Activated naive CD8-positive, alpha-beta T cell treated with anti-CD3 and anti-CD28 coated beads, Interleukin-2, amount 10 ng/mL, durations not matched to agents 7 days and 5 days (primary cell): ENCODE measurements at regions not wholly inside any gene's neighbourhood (a gene's known extent, or its start where the extent isn't known, plus 50 kb on each side); places are given as distances from the start of the nearest gene placed in this dataset.
"Not testable (repeated sequence)": the region's sequence is repeated elsewhere in the genome, so short reads cannot be mapped to it uniquely, and the experiment has no call there.

ENCODE experiments used
- ATAC-seq: fragments of 150-1000 bp; cut with Tn5 transposase; one replicate; pipeline ENCODE4 v1.10.0; 2021; ENCODE audit warnings: low read depth, moderate library complexity
- POLR2A ChIA-PET: fragments of 350-600 bp; sonication (Branson Sonifier 250); formaldehyde crosslinking; loops from one replicate; lab custom pipeline; 2021; ENCODE audit warnings: antibody characterized with exemption; lab: Charles Lee
- DNase-seq: peaks from one replicate; pipeline ENCODE4 v3.0.0; 2021
- H3K27ac Mint-ChIP-seq: one replicate; pipeline ENCODE4 v1.8.0; 2022; ENCODE audit warnings: mild to moderate bottlenecking, mixed read lengths
- H3K27me3 Mint-ChIP-seq: one replicate; pipeline ENCODE4 v1.8.0; 2022; ENCODE audit warnings: mild to moderate bottlenecking, moderate library complexity, mixed read lengths
- H3K36me3 Mint-ChIP-seq: one replicate; pipeline ENCODE4 v1.8.0; 2021; ENCODE audit warnings: mild to moderate bottlenecking, mixed read lengths
- H3K4me1 Mint-ChIP-seq: one replicate; pipeline ENCODE4 v1.8.0; 2021; ENCODE audit warnings: mixed read lengths
- H3K4me3 Mint-ChIP-seq: one replicate; pipeline ENCODE4 v1.8.0; 2022; ENCODE audit warnings: mild to moderate bottlenecking, moderate library complexity, mixed read lengths
- H3K9me3 Mint-ChIP-seq: one replicate; pipeline ENCODE4 v1.8.0; 2021; ENCODE audit warnings: mixed read lengths

- Mint-ChIP-seq H3K4me3 (no peak overlapping the region), H3K27me3 (no peaks in the 10 kb centered on the region), H3K4me1 (peaks cover 12% of the 10 kb centered on the region), H3K27ac (no peak overlapping the region), H3K9me3 (peaks cover 4% of the 10 kb centered on the region), H3K36me3 (peaks cover 2% of the 10 kb centered on the region)
- DNase-seq, result no peak
- POLR2A ChIA-PET, result no interaction called here
- ATAC-seq, result peak; percentile 26
Measured at GRCh38 chr4:152063621-152064240, 302.9 kb upstream of the GATB start.

- H3K4me3 Mint-ChIP-seq, result no peak overlapping the region
- H3K36me3 Mint-ChIP-seq, result peaks cover 4% of the 10 kb centered on the region
- POLR2A ChIA-PET, result no interaction called here
- peaks cover 9% of the 10 kb centered on the region for H3K9me3 Mint-ChIP-seq
- ATAC-seq (no peak), DNase-seq (no peak)
- no peak overlapping the region for H3K27ac Mint-ChIP-seq
- H3K27me3 Mint-ChIP-seq, result no peaks in the 10 kb centered on the region
- H3K4me1 Mint-ChIP-seq, result peaks cover 6% of the 10 kb centered on the region
Measured at GRCh38 chr4:152062936-152063620, 302.3 kb upstream of the GATB start.

DNA sequence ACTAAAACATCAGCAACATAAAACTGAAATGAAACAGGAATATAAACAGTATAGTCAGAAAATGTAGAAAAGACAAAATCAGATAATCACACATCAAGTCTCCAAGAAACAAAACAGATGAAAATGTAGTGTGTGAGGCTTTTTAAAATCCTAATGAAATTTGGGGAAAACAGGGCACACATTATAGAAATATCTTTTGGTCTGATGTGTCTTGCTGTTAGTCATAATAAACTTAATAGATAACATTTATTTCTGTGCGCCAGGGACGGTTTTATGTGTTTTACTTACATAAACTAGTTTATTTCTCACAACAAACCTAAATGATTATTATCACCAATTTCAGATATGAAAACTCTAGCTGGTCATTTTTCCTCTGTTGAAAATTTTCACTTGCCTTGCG is 293.9 kb upstream of the GATB start:
- Mint-ChIP-seq H3K27ac (no peak overlapping the region), H3K4me3 (no peak overlapping the region), H3K27me3 (peaks cover 2% of the 10 kb centered on the region), H3K9me3 (peaks cover 14% of the 10 kb centered on the region), H3K4me1 (peaks cover 5% of the 10 kb centered on the region), H3K36me3 (peaks cover 6% of the 10 kb centered on the region)
- DNase-seq (no peak), ATAC-seq (no peak)
- POLR2A ChIA-PET, result interaction anchor here (0.6 kb wide), 1 partner anchor 185 kb away, joined by 3 read pairs; no protein-coding TSS in a partner anchor

GRCh38 chr4:152052451-152053057 is 291.7 kb upstream of the GATB start:
- Mint-ChIP-seq H3K9me3 (peaks cover 8% of the 10 kb centered on the region), H3K4me1 (peaks cover 5% of the 10 kb centered on the region), H3K27me3 (peaks cover 2% of the 10 kb centered on the region), H3K27ac (no peak overlapping the region), H3K4me3 (no peak overlapping the region), H3K36me3 (peaks cover 2% of the 10 kb centered on the region)
- ATAC-seq (no peak), DNase-seq (no peak)
- POLR2A ChIA-PET, result interaction anchor here (0.6 kb wide), 1 partner anchor 49 kb away, joined by 5 read pairs; no protein-coding TSS in a partner anchor

DNA sequence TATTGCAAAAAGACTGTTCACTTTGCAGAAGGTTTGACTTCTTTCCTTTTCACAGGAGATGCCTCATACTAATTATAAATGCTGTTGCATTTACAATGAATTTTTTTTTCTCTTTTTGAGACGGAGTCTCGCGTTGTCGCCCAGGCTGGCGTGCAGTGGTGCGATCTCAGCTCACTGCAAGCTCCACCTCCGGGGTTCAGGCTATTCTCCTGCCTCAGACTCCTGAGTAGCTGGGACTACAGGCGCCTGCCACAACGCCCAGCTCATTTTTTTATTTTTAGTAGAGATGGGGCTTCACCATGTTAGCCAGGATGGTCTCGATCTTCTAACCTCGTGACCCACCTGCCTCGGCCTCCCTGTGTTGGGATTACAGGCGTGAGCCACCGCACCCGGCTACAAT is 290.5 kb upstream of the GATB start:
- POLR2A ChIA-PET, result not testable (repeated sequence)

DNA sequence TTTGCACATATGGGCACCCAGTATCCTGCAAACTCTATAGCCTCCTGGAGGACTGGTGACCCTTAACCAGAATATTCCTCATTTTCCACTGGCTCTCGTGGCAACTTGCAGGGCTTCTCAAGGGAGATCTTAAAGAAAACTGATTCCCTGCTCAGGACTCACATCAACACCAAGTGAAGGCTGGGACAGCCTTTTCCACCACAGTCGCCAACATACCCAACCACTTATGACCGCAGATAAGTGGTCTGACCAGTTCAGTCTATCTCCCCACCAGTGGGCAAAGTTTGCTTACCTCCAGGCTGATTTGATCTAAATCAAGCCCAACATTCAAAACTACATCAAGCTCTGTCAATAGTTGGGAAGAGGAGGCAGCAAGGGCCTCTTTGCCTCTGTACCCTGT is 289.3 kb upstream of the GATB start:
- no peak for DNase-seq
- Mint-ChIP-seq H3K9me3 (peaks cover 2% of the 10 kb centered on the region), H3K27me3 (no peaks in the 10 kb centered on the region), H3K36me3 (no peaks in the 10 kb centered on the region), H3K4me1 (peaks cover 5% of the 10 kb centered on the region), H3K4me3 (no peak overlapping the region), H3K27ac (no peak overlapping the region)
- POLR2A ChIA-PET, result interaction anchor here (0.6 kb wide), 1 partner anchor 11 kb away, joined by 3 read pairs; no protein-coding TSS in a partner anchor
- no peak for ATAC-seq

More for the DNA sequence above, 290.5 kb upstream of the GATB start:
- not testable (repeated sequence) for H3K4me1 Mint-ChIP-seq, H3K9me3 Mint-ChIP-seq, H3K36me3 Mint-ChIP-seq, H3K4me3 Mint-ChIP-seq, DNase-seq, H3K27me3 Mint-ChIP-seq, ATAC-seq, H3K27ac Mint-ChIP-seq

DNA sequence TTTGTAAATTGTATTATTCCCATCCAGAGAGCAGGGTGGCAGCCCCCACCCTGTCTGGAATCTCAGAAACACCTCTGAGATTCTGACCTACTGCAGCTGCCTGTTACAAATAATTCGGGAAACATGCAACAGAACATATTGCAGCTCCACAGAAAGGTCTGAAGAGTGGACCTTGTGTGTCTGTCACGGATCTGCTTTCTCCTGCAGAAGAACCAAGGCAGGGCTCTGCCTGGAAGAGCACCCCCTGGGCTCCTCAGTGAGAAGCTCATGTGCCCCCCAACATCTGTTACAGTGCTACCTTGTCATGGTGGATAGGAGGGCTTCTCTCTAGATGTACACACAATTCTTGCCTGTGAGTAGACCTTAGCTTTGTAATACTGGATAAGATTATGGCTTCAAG is 286.6 kb upstream of the GATB start:
- Mint-ChIP-seq H3K4me3 (no peak overlapping the region), H3K36me3 (peaks cover 7% of the 10 kb centered on the region), H3K27me3 (no peaks in the 10 kb centered on the region), H3K27ac (no peak overlapping the region), H3K4me1 (peaks cover 1% of the 10 kb centered on the region), H3K9me3 (peaks cover 17% of the 10 kb centered on the region)
- POLR2A ChIA-PET, result no interaction called here
- DNase-seq, result no peak
- no peak for ATAC-seq

GRCh38 chr4:152045807-152046571 is 285.2 kb upstream of the GATB start:
- no peaks in the 10 kb centered on the region for H3K27me3 Mint-ChIP-seq
- no peak overlapping the region for H3K4me3 Mint-ChIP-seq
- peaks cover 7% of the 10 kb centered on the region for H3K36me3 Mint-ChIP-seq
- peak; percentile 38 for DNase-seq
- POLR2A ChIA-PET, result no interaction called here
- H3K9me3 Mint-ChIP-seq, result peaks cover 17% of the 10 kb centered on the region
- no peak for ATAC-seq
- no peaks in the 10 kb centered on the region for H3K4me1 Mint-ChIP-seq
- no peak overlapping the region for H3K27ac Mint-ChIP-seq

- Mint-ChIP-seq H3K4me3 (no peak overlapping the region), H3K27me3 (no peaks in the 10 kb centered on the region), H3K27ac (no peak overlapping the region), H3K4me1 (no peaks in the 10 kb centered on the region), H3K36me3 (peaks cover 7% of the 10 kb centered on the region), H3K9me3 (peaks cover 17% of the 10 kb centered on the region)
- POLR2A ChIA-PET, result no interaction called here
- DNase-seq (no peak), ATAC-seq (no peak)
Measured at GRCh38 chr4:152045449-152045806, 284.6 kb upstream of the GATB start.

- Mint-ChIP-seq H3K4me3 (no peak overlapping the region), H3K9me3 (peaks cover 16% of the 10 kb centered on the region), H3K36me3 (peaks cover 7% of the 10 kb centered on the region), H3K27ac (no peak overlapping the region), H3K27me3 (no peaks in the 10 kb centered on the region), H3K4me1 (no peaks in the 10 kb centered on the region)
- POLR2A ChIA-PET, result no interaction called here
- no peak for DNase-seq
- no peak for ATAC-seq
Measured at GRCh38 chr4:152044331-152045036, 283.7 kb upstream of the GATB start.

DNA sequence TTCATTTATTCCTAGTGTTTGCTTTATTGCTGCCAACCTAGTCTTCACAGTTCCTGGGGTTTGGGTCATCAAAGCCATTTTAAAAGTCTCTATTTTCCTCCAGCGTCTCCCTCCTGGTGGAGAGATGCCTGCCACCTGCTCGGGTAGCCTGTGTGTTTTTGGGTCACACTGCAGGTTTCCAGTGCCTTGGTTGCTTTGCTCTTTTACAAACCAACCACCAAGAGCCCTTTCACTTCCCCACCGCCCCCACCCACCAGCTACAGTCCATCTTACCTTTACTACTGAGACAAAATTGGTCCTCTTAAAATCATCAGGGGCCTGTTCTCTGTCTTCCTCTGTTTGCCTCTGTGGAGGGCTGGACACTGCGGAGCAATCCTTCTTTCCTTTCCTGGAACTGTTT is 280.5 kb upstream of the GATB start:
- Mint-ChIP-seq H3K4me1 (no peaks in the 10 kb centered on the region), H3K4me3 (no peak overlapping the region), H3K27me3 (no peaks in the 10 kb centered on the region), H3K27ac (no peak overlapping the region), H3K36me3 (peaks cover 7% of the 10 kb centered on the region), H3K9me3 (peaks cover 15% of the 10 kb centered on the region)
- DNase-seq (no peak), ATAC-seq (no peak)
- POLR2A ChIA-PET, result no interaction called here

- H3K27ac Mint-ChIP-seq, result no peak overlapping the region
- ATAC-seq (no peak), DNase-seq (no peak)
- H3K4me3 Mint-ChIP-seq, result no peak overlapping the region
- H3K27me3 Mint-ChIP-seq, result no peaks in the 10 kb centered on the region
- H3K9me3 Mint-ChIP-seq, result peaks cover 16% of the 10 kb centered on the region
- POLR2A ChIA-PET, result interaction anchor here (0.8 kb wide), 1 partner anchor 11 kb away, joined by 3 read pairs; no protein-coding TSS in a partner anchor
- peaks cover 9% of the 10 kb centered on the region for H3K36me3 Mint-ChIP-seq
- no peaks in the 10 kb centered on the region for H3K4me1 Mint-ChIP-seq
Measured at GRCh38 chr4:152039691-152040090, 278.9 kb upstream of the GATB start.

DNA sequence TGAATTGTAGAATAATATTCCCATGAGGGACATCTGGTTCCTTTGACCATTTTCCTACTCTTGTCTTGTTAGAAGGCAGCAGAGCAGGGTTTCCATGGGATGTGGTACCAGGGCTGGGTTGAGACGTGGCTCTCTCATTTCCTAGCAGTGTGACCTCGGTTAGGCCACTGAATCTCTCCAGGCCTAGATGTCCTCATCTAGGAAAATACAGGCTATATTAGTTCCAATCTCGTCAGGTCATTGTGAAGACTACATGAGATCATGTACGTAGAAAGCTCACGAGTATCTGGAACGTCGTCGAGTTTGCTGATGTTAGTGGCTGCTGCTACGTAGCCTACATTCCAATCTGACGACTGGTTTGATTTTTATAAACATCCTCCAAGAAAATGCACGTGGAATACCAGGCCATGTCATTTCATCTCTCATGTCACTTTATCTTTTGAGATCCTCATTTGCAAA is 278.2 kb upstream of the GATB start:
- no peak overlapping the region for H3K4me3 Mint-ChIP-seq
- no peak for ATAC-seq

More for the DNA sequence above, 278.2 kb upstream of the GATB start:
- POLR2A ChIA-PET, result interaction anchor here (0.8 kb wide), 1 partner anchor 11 kb away, joined by 3 read pairs; no protein-coding TSS in a partner anchor
- peaks cover 9% of the 10 kb centered on the region for H3K36me3 Mint-ChIP-seq
- no peaks in the 10 kb centered on the region for H3K4me1 Mint-ChIP-seq
- peaks cover 13% of the 10 kb centered on the region for H3K9me3 Mint-ChIP-seq
- no peaks in the 10 kb centered on the region for H3K27me3 Mint-ChIP-seq
- DNase-seq, result no peak
- no peak overlapping the region for H3K27ac Mint-ChIP-seq
